ENCODE measurements at regions not wholly inside any gene's neighbourhood (a gene's known extent, or its start where the extent isn't known, plus 50 kb on each side); places are given as distances from the start of the nearest gene placed in this dataset.

DNA sequence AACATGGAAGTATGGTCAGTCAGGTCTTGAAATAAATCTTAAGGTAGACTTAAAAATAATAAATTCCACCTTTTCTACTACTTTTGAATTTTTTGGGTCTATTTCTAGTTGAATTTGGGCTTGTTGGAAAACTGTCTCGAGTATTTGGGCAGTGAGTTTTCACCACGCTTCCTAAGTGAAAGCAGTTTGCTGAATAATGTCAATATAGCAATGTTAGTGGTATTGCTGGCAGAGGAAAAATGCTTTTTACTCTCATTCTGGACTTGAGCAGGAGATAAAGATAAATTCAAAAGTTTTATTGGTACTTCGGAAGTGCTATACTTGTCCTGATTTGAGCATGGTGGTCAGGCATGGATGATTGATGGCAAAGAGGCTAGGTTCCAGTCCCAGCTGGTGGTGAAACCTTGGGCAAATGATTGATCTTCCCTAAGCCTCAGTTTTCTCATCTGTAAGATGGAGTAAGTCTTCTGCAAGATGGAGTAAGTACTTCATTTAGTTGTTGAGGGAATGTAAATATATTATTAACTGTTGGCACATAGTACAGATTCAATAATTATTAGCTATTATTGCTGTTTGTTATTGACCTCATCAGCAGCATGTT is 503.5 kb upstream of the ZEB2 start:
- intact Hi-C loops (cut with DNase I; ENCODE audit: low total_unique reads), result no loop called here
- Histone ChIP-seq H3K9me3 (no peaks in the 10 kb centered on the region), H3K27me3 (no peaks in the 10 kb centered on the region), H3K36me3 (ENCODE audit: low read depth, missing control alignments) (no peaks in the 10 kb centered on the region), H3K4me1 (no peaks in the 10 kb centered on the region), H3K27ac (peak overlapping the region in 1 of 2 donors; percentile 31), H3K4me3 (no peak overlapping the region)
- WGBS, 2 donors, result 56 to 59% methylated on average over 3 of the region's 3 CpGs
- no peak for DNase-seq
- TF ChIP-seq, protein P1, sequence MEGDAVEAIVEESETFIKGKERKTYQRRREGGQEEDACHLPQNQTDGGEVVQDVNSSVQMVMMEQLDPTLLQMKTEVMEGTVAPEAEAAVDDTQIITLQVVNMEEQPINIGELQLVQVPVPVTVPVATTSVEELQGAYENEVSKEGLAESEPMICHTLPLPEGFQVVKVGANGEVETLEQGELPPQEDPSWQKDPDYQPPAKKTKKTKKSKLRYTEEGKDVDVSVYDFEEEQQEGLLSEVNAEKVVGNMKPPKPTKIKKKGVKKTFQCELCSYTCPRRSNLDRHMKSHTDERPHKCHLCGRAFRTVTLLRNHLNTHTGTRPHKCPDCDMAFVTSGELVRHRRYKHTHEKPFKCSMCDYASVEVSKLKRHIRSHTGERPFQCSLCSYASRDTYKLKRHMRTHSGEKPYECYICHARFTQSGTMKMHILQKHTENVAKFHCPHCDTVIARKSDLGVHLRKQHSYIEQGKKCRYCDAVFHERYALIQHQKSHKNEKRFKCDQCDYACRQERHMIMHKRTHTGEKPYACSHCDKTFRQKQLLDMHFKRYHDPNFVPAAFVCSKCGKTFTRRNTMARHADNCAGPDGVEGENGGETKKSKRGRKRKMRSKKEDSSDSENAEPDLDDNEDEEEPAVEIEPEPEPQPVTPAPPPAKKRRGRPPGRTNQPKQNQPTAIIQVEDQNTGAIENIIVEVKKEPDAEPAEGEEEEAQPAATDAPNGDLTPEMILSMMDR (IDR thresholded peaks at IDR 0.05), result no peak
- no peak for TF ChIP-seq POLR2A (IDR thresholded peaks at IDR 0.05)

DNA sequence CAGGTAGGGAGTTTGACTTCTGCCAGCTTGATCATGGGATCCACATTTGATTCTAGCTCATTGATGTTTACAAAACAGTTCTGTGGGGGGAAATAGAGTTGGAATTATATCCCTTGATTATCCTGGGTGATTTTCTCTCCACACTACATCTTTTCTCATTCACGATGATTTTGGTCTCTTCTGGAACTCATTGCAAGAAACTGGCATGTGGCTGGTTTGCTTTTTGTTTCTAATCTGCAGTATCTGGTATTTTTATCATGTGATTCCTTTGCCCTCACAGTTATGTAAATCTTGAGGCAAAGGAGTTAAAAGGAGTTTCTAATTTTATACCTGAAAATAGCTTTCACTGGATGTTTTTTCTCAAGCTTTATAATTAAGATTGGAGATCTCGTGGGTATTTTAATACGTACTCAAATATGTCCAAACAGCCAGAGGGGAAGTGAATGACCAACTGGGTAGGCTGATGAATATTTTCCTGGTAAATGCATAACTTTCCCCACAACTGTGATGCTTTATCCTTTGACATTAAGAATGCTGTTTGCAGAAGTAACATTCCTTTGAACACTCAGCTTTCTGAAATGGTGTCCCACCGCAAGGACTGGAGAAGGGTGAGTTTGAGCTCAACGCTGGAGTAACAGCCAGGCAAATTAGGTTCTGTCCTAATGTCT is 502.9 kb upstream of the ZEB2 start:
- intact Hi-C loops (cut with DNase I; ENCODE audit: low total_unique reads), result no loop called here
- H3K36me3 ChIP-seq (ENCODE audit: low read depth, missing control alignments), result no peaks in the 10 kb centered on the region
- H3K27ac ChIP-seq, result peak overlapping the region; percentile 6 to 31
- no peaks in the 10 kb centered on the region for H3K9me3 ChIP-seq
- TF ChIP-seq POLR2A (IDR thresholded peaks at IDR 0.05), result no peak
- TF ChIP-seq, protein P1 (IDR thresholded peaks at IDR 0.05), result no peak
- H3K4me3 ChIP-seq, result no peak overlapping the region
- H3K27me3 ChIP-seq, result no peaks in the 10 kb centered on the region
- WGBS, 2 donors, result 52 to 53% methylated on average over 5 of the region's 5 CpGs
- DNase-seq, result no peak
- no peaks in the 10 kb centered on the region for H3K4me1 ChIP-seq

DNA sequence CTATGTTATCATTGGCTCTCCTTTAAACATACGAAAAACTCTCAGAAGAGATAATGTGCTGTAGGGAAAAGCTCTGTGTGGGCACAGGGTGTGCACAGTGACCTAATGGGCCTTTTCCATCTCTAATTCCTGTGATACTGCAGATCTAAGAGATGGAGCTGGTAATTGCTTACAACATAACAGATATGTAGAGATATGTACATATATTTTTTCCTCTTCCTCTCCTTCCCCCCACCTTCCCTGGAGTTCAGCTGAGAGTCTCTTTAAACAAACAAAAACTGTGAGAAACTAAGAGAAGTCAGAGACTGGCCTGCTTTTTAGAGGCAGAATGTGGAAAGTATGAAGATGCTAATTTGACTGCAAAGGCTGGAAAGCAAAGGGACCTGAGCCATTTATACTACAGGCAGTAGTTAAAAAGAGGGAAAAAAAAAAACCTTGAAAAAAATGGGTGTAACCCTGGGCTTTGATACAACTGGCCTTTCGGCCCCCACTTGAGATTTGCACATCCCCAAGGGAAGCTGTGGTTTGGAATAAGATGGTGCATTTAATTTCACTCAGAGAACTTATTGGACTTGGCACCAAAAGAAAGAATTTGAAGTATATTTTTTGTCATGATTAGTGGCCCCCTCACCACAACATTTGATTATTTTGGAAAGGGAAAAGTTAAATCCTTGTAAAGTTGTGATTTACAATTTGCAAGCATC is 502.2 kb upstream of the ZEB2 start:
- H3K4me3 ChIP-seq, result no peak overlapping the region
- H3K36me3 ChIP-seq (ENCODE audit: low read depth, missing control alignments), result no peaks in the 10 kb centered on the region
- TF ChIP-seq POLR2A (IDR thresholded peaks at IDR 0.05), result no peak
- TF ChIP-seq, protein P1 (IDR thresholded peaks at IDR 0.05), result no peak
- intact Hi-C loops (cut with DNase I; ENCODE audit: low total_unique reads), result no loop called here
- 33 to 53% methylated on average over 2 of the region's 2 CpGs for WGBS, 2 donors
- H3K27me3 ChIP-seq, result no peaks in the 10 kb centered on the region
- no peak for DNase-seq
- no peaks in the 10 kb centered on the region for H3K9me3 ChIP-seq
- no peaks in the 10 kb centered on the region for H3K4me1 ChIP-seq
- H3K27ac ChIP-seq, result peak overlapping the region; percentile 6 to 31

DNA sequence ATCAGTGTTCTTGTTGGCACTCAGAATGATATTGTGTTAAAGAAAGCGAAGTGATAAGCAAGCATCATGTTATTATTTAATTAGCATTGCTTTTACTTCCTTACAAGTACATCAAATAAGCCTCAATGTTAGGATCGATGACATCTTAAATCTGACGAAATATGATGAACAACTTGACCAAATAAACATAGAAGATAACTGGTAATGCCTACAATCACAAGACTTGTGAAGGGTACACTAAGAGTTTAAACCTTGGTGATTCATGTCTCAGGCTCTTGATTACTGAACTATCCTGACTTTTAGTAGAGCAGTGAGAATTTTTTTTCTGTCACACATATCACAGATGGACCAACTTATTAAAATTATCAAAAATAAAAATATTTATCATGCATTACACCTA is 500.8 kb upstream of the ZEB2 start:
- 95% methylated on average over 3 of the region's 3 CpGs for WGBS, 2 donors

More for the DNA sequence above, 500.8 kb upstream of the ZEB2 start:
- Histone ChIP-seq H3K27me3 (no peaks in the 10 kb centered on the region), H3K9me3 (no peaks in the 10 kb centered on the region), H3K27ac (no peak overlapping the region), H3K36me3 (ENCODE audit: low read depth, missing control alignments) (no peaks in the 10 kb centered on the region), H3K4me1 (no peaks in the 10 kb centered on the region), H3K4me3 (no peak overlapping the region)
- intact Hi-C loops (cut with DNase I; ENCODE audit: low total_unique reads), result no loop called here
- DNase-seq, result no peak
- TF ChIP-seq, protein P1 (IDR thresholded peaks at IDR 0.05), result no peak
- TF ChIP-seq POLR2A (IDR thresholded peaks at IDR 0.05), result no peak

Data from testis (tissue), 2 donors.